Hepatocyte (in vitro differentiated cells): ENCODE measurements at regions not wholly inside any gene's neighbourhood (a gene's known extent, or its start where the extent isn't known, plus 50 kb on each side); places are given as distances from the start of the nearest gene placed in this dataset.

Source experiments
- DNase-seq: peaks from one replicate; pipeline ENCODE4 v3.0.0-alpha.2; 2016; ENCODE audit warnings: low spot score
- H2AFZ ChIP-seq: fragments of 200-600 bp; sonication (generic); 2 replicates; pipeline ENCODE4 v1.6.0; 2016; ENCODE audit warnings: antibody characterized with exemption, mild to moderate bottlenecking
- H3K27ac ChIP-seq: fragments of 200-600 bp; sonication (generic); 2 replicates; pipeline ENCODE4 v1.5.1; 2016; ENCODE audit warnings: mild to moderate bottlenecking
- H3K27me3 ChIP-seq: fragments of 200-600 bp; sonication (generic); 2 replicates; pipeline ENCODE4 v1.6.1; 2016
- H3K36me3 ChIP-seq: fragments of 200-600 bp; sonication (generic); replicated peaks from 2 replicates; pipeline ENCODE4 v1.5.1; 2016; ENCODE audit warnings: low read depth; ENCODE audit not compliant: insufficient read depth
- H3K4me1 ChIP-seq: fragments of 200-600 bp; sonication (generic); 2 replicates; pipeline ENCODE4 v1.5.1; 2016; ENCODE audit warnings: mild to moderate bottlenecking, moderate library complexity; ENCODE audit not compliant: insufficient read depth
- H3K4me2 ChIP-seq: fragments of 200-600 bp; sonication (generic); 2 replicates; pipeline ENCODE4 v1.6.0; 2016
- H3K4me3 ChIP-seq: fragments of 200-600 bp; sonication (generic); 2 replicates; pipeline ENCODE4 v1.5.1; 2016; ENCODE audit warnings: mild to moderate bottlenecking
- H3K79me2 ChIP-seq: fragments of 200-600 bp; sonication (generic); 2 replicates; pipeline ENCODE4 v1.6.0; 2017; ENCODE audit warnings: mild to moderate bottlenecking
- H3K9me2 ChIP-seq: fragments of 200-600 bp; sonication (generic); replicated peaks from 2 replicates; pipeline ENCODE4 v1.6.0; 2017; ENCODE audit warnings: mild to moderate bottlenecking; ENCODE audit not compliant: insufficient read depth
- H3K9me3 ChIP-seq: fragments of 200-600 bp; sonication (generic); 2 replicates; pipeline ENCODE4 v1.5.1; 2016; ENCODE audit warnings: low read depth, mild to moderate bottlenecking
- H4K20me1 ChIP-seq: fragments of 200-600 bp; sonication (generic); 2 replicates; pipeline ENCODE4 v1.6.0; 2016; ENCODE audit warnings: mild to moderate bottlenecking; ENCODE audit not compliant: insufficient read depth, poor library complexity, severe bottlenecking
- CTCF ChIP-seq: fragments of 200-600 bp; sonication (generic); IDR thresholded peaks from 2 replicates; pipeline ENCODE4 v1.5.1; 2016; ENCODE audit warnings: antibody characterized with exemption, mild to moderate bottlenecking; ENCODE audit not compliant: poor library complexity
- EZH2 ChIP-seq: fragments of 200-600 bp; sonication (generic); IDR thresholded peaks from 2 replicates; pipeline ENCODE4 v1.6.1; 2016; ENCODE audit warnings: antibody characterized with exemption, mild to moderate bottlenecking, borderline replicate concordance
- EZH2phosphoT487 ChIP-seq: fragments of 200-600 bp; sonication (generic); IDR thresholded peaks from one replicate; pipeline ENCODE4 v1.6.1; 2018; ENCODE audit warnings: antibody characterized with exemption, mild to moderate bottlenecking, low read depth, moderate library complexity; ENCODE audit not compliant: unreplicated experiment, severe bottlenecking
- WGBS: methylation state at CpG from one replicate; pipeline ENCODE4 v1.1.6; 2016; ENCODE audit warnings: low lambda C conversion rate; ENCODE audit errors: missing lambda C conversion rate; 5-methylcytosine and 5-hydroxymethylcytosine counted together

- no peak for TF ChIP-seq EZH2phosphoT487
- TF ChIP-seq CTCF: no peak
- no peak for TF ChIP-seq EZH2
- Histone ChIP-seq H3K27ac (no peak overlapping the region), H3K9me3 (no peaks in the 10 kb centered on the region), H2AFZ (no peak overlapping the region), H3K4me2 (no peak overlapping the region), H3K4me3 (no peak overlapping the region), H3K27me3 (no peaks in the 10 kb centered on the region), H3K4me1 (no peaks in the 10 kb centered on the region), H3K79me2 (no peaks in the 10 kb centered on the region), H4K20me1 (no peaks in the 10 kb centered on the region), H3K9me2 (no peaks in the 10 kb centered on the region), H3K36me3 (no peaks in the 10 kb centered on the region)
- DNase-seq: no peak
- 82% methylated on average over 17 of the region's 17 CpGs for WGBS
Measured at GRCh38 chr2:15766911-15767597, 173.3 kb upstream of the MYCN start.

DNA sequence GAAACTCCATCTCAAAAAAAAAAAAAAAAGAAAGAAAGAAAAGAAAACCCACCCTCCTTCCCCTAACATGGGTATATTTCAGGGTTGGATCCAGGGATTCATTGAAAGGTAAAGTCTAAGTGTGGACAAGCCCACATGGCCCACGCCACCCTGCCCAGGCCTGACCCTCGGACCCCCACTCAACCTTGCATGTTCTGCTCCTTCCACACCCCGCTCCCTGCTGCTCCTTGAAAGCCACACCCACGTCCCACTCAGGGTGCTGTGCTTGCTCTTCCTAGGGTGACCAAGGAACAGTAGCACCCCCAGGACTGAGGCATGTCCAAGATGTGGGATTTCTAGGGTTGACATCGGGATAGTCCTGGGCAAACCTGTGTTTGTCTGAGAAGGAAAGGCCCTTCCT is 172.7 kb upstream of the MYCN start:
- Histone ChIP-seq H2AFZ (no peak overlapping the region), H3K27me3 (no peaks in the 10 kb centered on the region), H4K20me1 (no peaks in the 10 kb centered on the region), H3K9me3 (no peaks in the 10 kb centered on the region), H3K9me2 (no peaks in the 10 kb centered on the region), H3K4me2 (no peak overlapping the region), H3K36me3 (no peaks in the 10 kb centered on the region), H3K4me1 (no peaks in the 10 kb centered on the region), H3K79me2 (no peaks in the 10 kb centered on the region), H3K27ac (no peak overlapping the region), H3K4me3 (no peak overlapping the region)
- no peak for DNase-seq
- no peak for TF ChIP-seq CTCF
- no peak for TF ChIP-seq EZH2phosphoT487
- TF ChIP-seq EZH2: no peak
- 85% methylated on average over 5 of the region's 5 CpGs for WGBS

GRCh38 chr2:15768142-15768541 is 172.2 kb upstream of the MYCN start:
- H2AFZ ChIP-seq: no peak overlapping the region

More at GRCh38 chr2:15768142-15768541, 172.2 kb upstream of the MYCN start:
- Histone ChIP-seq H3K9me2 (no peaks in the 10 kb centered on the region), H3K27me3 (no peaks in the 10 kb centered on the region), H3K4me2 (no peak overlapping the region), H4K20me1 (no peaks in the 10 kb centered on the region), H3K27ac (no peak overlapping the region), H3K36me3 (no peaks in the 10 kb centered on the region), H3K9me3 (no peaks in the 10 kb centered on the region), H3K79me2 (no peaks in the 10 kb centered on the region), H3K4me1 (no peaks in the 10 kb centered on the region), H3K4me3 (no peak overlapping the region)
- WGBS: 83% methylated on average over 7 of the region's 7 CpGs
- DNase-seq: no peak
- no peak for TF ChIP-seq EZH2
- no peak for TF ChIP-seq EZH2phosphoT487
- no peak for TF ChIP-seq CTCF
